HG03097 (cell line): ENCODE measurements at regions not wholly inside any gene's neighbourhood (a gene's known extent, or its start where the extent isn't known, plus 50 kb on each side); places are given as distances from the start of the nearest gene placed in this dataset.
"Not testable (repeated sequence)": the region's sequence is repeated elsewhere in the genome, so short reads cannot be mapped to it uniquely, and the experiment has no call there.

Experiments used
- ATAC-seq: cut with Tn5 transposase; IDR thresholded peaks from one replicate; pipeline ENCODE4 v1.9.1; 2021; ENCODE audit not compliant: unreplicated experiment, low FRiP score

- ATAC-seq: no peak
These were observed 55.1 kb upstream of the STARD13 start for GRCh38 chr13:33340631-33341030.

- no peak for ATAC-seq
These were observed 56.4 kb upstream of the STARD13 start for GRCh38 chr13:33341861-33342452.

- ATAC-seq: no peak
These were observed 60.3 kb upstream of the STARD13 start for GRCh38 chr13:33345842-33346241.

GRCh38 chr13:33347861-33348260 is 62.3 kb upstream of the STARD13 start:
- no peak for ATAC-seq

GRCh38 chr13:33348366-33348765 is 62.8 kb upstream of the STARD13 start:
- no peak for ATAC-seq

- ATAC-seq: no peak
These were observed 63.9 kb upstream of the STARD13 start for GRCh38 chr13:33349288-33349985.

GRCh38 chr13:33349986-33350826 is 64.7 kb upstream of the STARD13 start:
- no peak for ATAC-seq

GRCh38 chr13:33351319-33351718 is 65.8 kb upstream of the STARD13 start:
- no peak for ATAC-seq

GRCh38 chr13:33352041-33352440 is 66.5 kb upstream of the STARD13 start:
- ATAC-seq: no peak

GRCh38 chr13:33352526-33352925 is 67.0 kb upstream of the STARD13 start:
- ATAC-seq: no peak

- no peak for ATAC-seq
These were observed 67.7 kb upstream of the STARD13 start for GRCh38 chr13:33353210-33353609.

- ATAC-seq: no peak
These were observed 68.1 kb upstream of the STARD13 start for GRCh38 chr13:33353646-33354045.

GRCh38 chr13:33355201-33355895 is 69.8 kb upstream of the STARD13 start:
- ATAC-seq: no peak

GRCh38 chr13:33358076-33358475 is 72.5 kb upstream of the STARD13 start:
- not testable (repeated sequence) for ATAC-seq

GRCh38 chr13:33362986-33363727 is 77.6 kb upstream of the STARD13 start:
- ATAC-seq: no peak

- ATAC-seq: no peak
These were observed 78.6 kb upstream of the STARD13 start for GRCh38 chr13:33364192-33364591.

- no peak for ATAC-seq
These were observed 81.0 kb upstream of the STARD13 start for GRCh38 chr13:33366469-33367062.

GRCh38 chr13:33367171-33367895 is 81.8 kb upstream of the STARD13 start:
- ATAC-seq: no peak

GRCh38 chr13:33367926-33368325 is 82.4 kb upstream of the STARD13 start:
- ATAC-seq: no peak
